Mucosa of descending colon (tissue), 3 donors: ENCODE measurements at regions not wholly inside any gene's neighbourhood (a gene's known extent, or its start where the extent isn't known, plus 50 kb on each side); places are given as distances from the start of the nearest gene placed in this dataset.
"Not testable (repeated sequence)": the region's sequence is repeated elsewhere in the genome, so short reads cannot be mapped to it uniquely, and the experiment has no call there.

Experiments
- ATAC-seq: fragments of 200-7000 bp; cut with Tn5 transposase; one replicate; pipeline ENCODE4 v1.9.1; 2020; ENCODE audit warnings: mild to moderate bottlenecking, moderate library complexity
- DNase-seq, 3 donors: peaks; one replicate each; pipeline ENCODE4 v3.0.0-alpha.2; 2020
- H3K36me3 ChIP-seq: fragments of 200-600 bp; one replicate; pipeline ENCODE4 v1.8.0; 2021; ENCODE audit warnings: low read depth, mild to moderate bottlenecking
- H3K4me1 ChIP-seq: fragments of 200-600 bp; one replicate; pipeline ENCODE4 v1.8.0; 2021; ENCODE audit warnings: low read depth, mild to moderate bottlenecking
- H3K4me3 ChIP-seq: fragments of 200-600 bp; one replicate; pipeline ENCODE4 v1.8.0; 2021; ENCODE audit warnings: mild to moderate bottlenecking
- H3K9me3 ChIP-seq: fragments of 200-600 bp; one replicate; pipeline ENCODE4 v1.8.0; 2021; ENCODE audit warnings: mild to moderate bottlenecking
- intact Hi-C, 2 donors: fragments of 100-400 bp; cut with DNase I in 1 of 2; cut with micrococcal nuclease in 1 of 2; formaldehyde crosslinking; loops; one replicate each; pipeline versions ENCODE4 v1.11.0 to v1.11.1; 2022; cut with DNase I, micrococcal nuclease
- TF ChIP-seq, protein P1 (sequence below): fragments of 200-600 bp; IDR thresholded peaks from one replicate; pipeline ENCODE4 v1.8.0; 2022; ENCODE audit warnings: antibody characterized with exemption, mild to moderate bottlenecking
- donor health status: DM: no; HTN: no; CAD: no; lungs with moderate emphysema.
- donor health status: DM: no; HTN: no; CAD: no.
- donor health status: DM: no; HTN: yes; CAD: no.

DNA sequence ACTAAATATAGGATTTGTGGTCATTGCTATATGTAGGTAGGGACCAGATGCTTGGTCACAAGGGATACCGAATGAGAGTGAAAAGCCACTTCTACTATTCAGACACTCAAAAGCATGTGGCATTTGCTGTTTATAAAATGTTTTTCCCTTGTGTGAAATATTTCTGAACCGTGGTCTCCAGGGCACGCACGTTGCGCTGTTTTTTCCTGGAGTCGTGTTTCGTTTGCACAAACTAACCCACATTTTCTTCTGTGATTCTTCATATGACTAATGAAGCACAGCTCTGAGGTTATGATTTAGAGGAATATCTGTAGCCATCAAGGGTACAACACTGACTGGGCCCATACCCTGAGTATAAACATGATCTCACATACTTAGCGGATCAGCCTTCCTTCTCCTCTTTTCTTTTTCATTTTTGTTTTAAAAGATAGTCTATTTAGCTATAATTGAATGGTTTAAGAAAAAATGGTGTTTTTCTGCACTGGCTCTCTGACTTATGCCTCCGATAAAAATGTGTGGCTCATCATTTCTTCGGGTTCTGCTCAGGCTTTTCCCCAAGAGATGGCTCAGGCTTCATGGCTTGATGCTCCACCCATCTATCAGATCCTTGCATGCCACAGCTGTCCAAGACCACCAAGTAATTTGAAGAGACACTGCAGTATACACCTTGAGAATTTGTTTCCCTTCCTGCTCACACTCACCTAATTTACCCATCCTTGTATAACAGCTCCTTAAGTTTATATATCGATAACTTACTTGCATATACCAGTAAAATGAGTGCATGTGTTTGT lies 59.9 kb upstream of the HBS1L start:
- Histone ChIP-seq H3K4me1 (no peaks in the 10 kb centered on the region), H3K4me3 (no peak overlapping the region), H3K9me3 (no peaks in the 10 kb centered on the region), H3K36me3 (no peaks in the 10 kb centered on the region)
- TF ChIP-seq, protein P1, sequence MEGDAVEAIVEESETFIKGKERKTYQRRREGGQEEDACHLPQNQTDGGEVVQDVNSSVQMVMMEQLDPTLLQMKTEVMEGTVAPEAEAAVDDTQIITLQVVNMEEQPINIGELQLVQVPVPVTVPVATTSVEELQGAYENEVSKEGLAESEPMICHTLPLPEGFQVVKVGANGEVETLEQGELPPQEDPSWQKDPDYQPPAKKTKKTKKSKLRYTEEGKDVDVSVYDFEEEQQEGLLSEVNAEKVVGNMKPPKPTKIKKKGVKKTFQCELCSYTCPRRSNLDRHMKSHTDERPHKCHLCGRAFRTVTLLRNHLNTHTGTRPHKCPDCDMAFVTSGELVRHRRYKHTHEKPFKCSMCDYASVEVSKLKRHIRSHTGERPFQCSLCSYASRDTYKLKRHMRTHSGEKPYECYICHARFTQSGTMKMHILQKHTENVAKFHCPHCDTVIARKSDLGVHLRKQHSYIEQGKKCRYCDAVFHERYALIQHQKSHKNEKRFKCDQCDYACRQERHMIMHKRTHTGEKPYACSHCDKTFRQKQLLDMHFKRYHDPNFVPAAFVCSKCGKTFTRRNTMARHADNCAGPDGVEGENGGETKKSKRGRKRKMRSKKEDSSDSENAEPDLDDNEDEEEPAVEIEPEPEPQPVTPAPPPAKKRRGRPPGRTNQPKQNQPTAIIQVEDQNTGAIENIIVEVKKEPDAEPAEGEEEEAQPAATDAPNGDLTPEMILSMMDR, result no peak
- DNase-seq (no peak), ATAC-seq (no peak)
- intact Hi-C loops, result no loop called here

DNA sequence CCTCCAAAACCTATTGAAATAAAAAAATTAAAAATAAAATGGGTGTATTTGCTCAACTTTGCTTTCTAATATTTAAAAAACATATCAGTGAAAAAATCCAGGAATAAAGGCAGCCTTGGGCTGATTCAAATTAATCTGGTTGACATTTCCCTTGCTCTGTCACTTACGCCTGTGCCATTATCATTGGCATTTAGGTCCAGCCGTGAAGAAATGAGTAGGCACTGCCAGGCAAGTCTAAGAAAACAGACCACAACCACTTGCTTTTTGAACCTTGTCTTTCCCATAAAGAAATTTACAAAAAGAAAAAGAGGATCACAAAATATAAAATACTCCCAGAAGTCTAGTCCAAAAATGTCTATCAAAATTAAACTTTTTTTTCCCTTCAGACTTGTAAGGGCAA lies 59.2 kb upstream of the HBS1L start:
- no peak for DNase-seq
- Histone ChIP-seq H3K4me3 (no peak overlapping the region), H3K36me3 (no peaks in the 10 kb centered on the region), H3K9me3 (no peaks in the 10 kb centered on the region), H3K4me1 (no peaks in the 10 kb centered on the region)
- TF ChIP-seq, protein P1, result no peak
- intact Hi-C loops, result no loop called here
- no peak for ATAC-seq

DNA sequence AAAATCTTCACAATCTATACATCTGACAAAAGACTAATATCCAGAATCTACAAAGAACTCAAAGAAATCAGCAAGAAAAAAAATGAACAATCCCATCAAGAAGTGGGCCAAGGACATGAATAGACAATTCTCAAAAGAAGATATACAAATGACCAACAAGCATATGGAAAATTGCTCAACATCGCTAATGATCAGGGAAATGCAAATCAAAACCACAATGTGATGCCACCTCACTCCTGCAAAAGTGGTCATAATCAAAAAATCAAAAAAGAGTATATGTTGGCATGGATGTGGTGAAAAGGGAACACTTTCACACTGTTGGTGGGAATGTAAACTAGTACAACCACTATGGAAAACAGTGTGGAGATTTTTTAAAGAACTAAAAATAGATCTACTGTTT lies 58.3 kb upstream of the HBS1L start:
- H3K4me3 ChIP-seq, DNase-seq, H3K36me3 ChIP-seq, ATAC-seq, intact Hi-C loops, H3K4me1 ChIP-seq, H3K9me3 ChIP-seq: not testable (repeated sequence)

DNA sequence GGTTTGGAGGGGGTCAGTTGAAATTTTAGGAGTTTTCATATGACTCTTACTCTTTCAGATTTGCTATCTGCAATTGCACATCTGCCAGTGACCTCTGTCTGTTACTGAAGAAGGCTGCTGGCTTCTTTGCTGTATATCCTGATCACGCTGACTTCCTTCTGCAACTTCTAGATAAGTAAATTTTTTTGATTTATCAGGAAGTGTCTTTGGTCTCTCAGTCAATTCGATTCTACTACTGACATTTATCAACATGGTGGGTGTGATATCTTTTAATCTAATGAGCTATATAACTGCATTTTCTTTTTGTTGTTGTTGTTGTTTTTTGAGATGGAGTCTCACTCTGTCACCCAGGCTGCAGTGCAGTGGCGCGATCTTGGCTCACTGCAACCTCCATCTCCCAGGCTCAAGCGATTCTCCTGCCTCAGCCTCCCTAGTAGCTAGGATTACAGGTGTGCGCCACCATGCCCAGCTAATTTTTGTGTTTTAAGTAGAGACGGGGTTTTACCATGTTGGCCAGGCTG lies 55.7 kb upstream of the HBS1L start:
- intact Hi-C loops, H3K9me3 ChIP-seq, H3K4me1 ChIP-seq, H3K36me3 ChIP-seq, DNase-seq, H3K4me3 ChIP-seq, ATAC-seq: not testable (repeated sequence)

DNA sequence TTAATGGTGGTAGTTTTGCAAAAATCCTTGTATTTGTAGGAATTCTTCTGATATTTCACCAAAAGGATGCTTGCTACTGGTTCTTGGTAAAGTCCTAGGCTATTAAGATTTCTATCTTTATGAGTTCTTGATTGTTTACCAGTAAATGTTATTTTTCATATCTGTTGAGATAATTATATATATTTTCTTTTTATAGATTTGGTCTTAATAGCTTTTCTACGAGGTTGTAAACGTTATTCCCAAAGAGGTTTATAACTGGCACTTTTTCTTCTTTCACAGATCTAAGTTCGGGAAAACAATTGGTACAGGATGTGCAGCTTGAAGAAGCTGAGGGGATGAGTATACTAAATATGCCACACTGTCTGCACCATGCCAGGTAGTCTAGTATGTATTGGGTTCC lies 55.1 kb upstream of the HBS1L start:
- ATAC-seq (no peak), DNase-seq (no peak)
- no peaks in the 10 kb centered on the region for H3K36me3 ChIP-seq
- TF ChIP-seq, protein P1, result no peak
- no peaks in the 10 kb centered on the region for H3K4me1 ChIP-seq
- intact Hi-C loops, result no loop called here
- no peak overlapping the region for H3K4me3 ChIP-seq
- no peaks in the 10 kb centered on the region for H3K9me3 ChIP-seq

DNA sequence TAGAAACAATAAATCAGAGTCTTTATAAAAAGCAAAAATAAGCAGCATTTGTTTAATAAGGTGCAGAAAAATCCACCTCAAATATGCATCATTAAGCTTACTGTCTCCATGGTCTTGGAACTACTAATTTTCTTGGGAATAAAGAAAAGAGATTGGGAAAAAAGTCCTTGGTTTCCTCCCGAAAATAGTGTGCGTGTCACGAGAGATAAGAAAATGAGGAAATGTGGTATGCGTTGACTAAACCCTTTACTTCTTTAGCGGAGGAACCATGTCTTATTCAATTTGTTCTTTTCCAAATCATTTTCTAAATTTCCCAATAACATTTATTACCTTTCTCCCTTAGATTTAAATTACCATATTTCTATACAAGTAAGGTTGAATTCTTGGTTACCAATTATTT lies 54.1 kb upstream of the HBS1L start:
- no peak for ATAC-seq
- Histone ChIP-seq H3K36me3 (no peaks in the 10 kb centered on the region), H3K9me3 (no peaks in the 10 kb centered on the region), H3K4me3 (no peak overlapping the region), H3K4me1 (no peaks in the 10 kb centered on the region)
- DNase-seq, result no peak
- intact Hi-C loops, result no loop called here
- TF ChIP-seq, protein P1, result no peak
